ENCODE measurements at regions not wholly inside any gene's neighbourhood (a gene's known extent, or its start where the extent isn't known, plus 50 kb on each side); places are given as distances from the start of the nearest gene placed in this dataset.
"Not testable (repeated sequence)": the region's sequence is repeated elsewhere in the genome, so short reads cannot be mapped to it uniquely, and the experiment has no call there.

DNA sequence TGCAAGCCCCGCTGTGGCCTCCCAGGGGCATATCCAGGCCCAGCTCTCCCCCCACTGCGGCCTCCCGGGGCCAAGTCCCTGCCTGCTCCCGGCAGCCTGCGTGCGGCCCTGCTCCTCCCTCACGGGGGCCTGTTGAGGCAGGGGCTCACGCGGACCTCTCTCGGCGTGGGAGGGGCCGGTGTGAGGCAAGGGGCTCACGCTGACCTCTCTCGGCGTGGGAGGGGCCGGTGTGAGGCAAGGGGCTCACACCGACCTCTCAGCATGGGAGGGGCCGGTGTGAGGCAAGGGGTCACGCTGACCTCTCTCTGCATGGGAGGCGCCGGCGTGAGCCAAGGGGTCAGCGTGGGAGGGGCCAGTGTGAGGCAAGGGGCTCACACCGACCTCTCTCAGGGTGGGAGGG is 251.2 kb upstream of the NUPR2 start:
- H3K4me3 ChIP-seq (ENCODE audit: low read length); H3K4me1 ChIP-seq (ENCODE audit: control insufficient read depth, insufficient read depth, low read length); H3K9me3 ChIP-seq (ENCODE audit: control insufficient read depth, insufficient read depth, low read length); H3K27me3 ChIP-seq (ENCODE audit: control insufficient read depth, insufficient read depth, low read length); DNase-seq (ENCODE audit: low read depth, low spot score); H3K27ac ChIP-seq (ENCODE audit: low read length); H3K36me3 ChIP-seq (ENCODE audit: control insufficient read depth, insufficient read depth, low read length): not testable (repeated sequence)
- no CpG with 5 or more reads among the region's 24 CpGs for WGBS (ENCODE audit: insufficient coverage, insufficient read length)

DNA sequence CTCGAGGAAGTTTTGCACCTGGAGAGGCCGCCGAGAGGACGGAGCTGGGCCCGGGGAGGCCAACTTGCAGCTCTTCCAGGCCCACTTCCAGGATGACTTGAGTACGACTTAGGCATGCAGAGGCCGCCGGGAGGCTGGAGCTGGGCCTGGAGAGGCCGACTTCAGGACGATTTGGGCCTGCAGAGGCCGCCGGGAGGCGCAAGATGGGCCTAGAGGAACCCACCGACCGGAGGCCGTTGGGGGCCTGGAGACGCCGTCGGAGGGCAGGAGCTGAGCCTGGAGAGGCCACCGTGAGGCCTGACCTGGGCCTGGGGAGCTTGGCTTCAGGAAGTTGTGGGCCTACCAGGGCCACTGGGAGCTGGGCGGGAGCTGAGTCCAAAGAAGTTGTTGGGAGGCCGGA is 250.5 kb upstream of the NUPR2 start:
- DNase-seq (ENCODE audit: low read depth, low spot score); H3K27me3 ChIP-seq (ENCODE audit: control insufficient read depth, insufficient read depth, low read length); H3K4me1 ChIP-seq (ENCODE audit: control insufficient read depth, insufficient read depth, low read length); H3K36me3 ChIP-seq (ENCODE audit: control insufficient read depth, insufficient read depth, low read length); H3K27ac ChIP-seq (ENCODE audit: low read length); H3K4me3 ChIP-seq (ENCODE audit: low read length); H3K9me3 ChIP-seq (ENCODE audit: control insufficient read depth, insufficient read depth, low read length): not testable (repeated sequence)
- WGBS (ENCODE audit: insufficient coverage, insufficient read length), result no CpG with 5 or more reads among the region's 22 CpGs

DNA sequence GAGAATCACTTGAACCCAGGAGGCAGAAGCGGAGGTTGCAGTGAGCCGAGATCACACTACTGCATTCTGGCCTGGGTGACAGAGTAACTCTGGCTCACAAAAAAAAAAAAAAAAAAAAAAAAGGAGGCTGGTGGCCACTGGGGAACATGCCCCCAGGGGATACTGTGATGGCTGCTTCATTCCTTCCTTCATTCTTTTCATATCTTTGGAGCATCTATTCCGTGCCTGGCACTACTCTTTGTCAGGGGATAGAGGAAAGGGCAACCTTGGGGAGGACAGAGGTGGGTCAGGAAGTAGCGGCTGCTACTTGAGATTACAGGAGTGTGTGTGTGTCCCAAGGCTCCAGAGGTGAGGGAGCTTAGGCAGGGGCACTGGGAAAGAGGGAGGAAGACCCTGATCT is 236.4 kb upstream of the NUPR2 start:
- WGBS (ENCODE audit: insufficient coverage, insufficient read length), result no CpG with 5 or more reads among the region's 4 CpGs

DNA sequence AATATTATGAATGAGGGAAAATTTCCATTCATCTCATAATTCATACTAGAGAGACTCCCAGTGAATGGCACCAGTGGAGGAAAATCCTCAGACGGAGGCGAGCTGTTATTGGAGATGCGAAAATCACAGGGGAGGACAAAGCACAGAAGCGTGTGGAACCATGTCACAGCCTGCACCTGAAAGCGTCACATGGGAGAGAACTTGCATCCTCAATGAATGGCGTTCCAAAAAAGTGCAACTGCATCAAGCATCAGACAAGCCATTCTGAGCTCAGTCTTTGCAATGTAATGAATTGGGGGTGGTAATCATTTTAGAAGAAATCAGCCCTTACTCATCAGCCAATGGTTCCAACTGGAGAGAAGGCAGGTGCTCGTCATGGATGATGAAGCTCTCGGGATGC is 235.0 kb upstream of the NUPR2 start:
- not testable (repeated sequence) for H3K27ac ChIP-seq (ENCODE audit: low read length); H3K9me3 ChIP-seq (ENCODE audit: control insufficient read depth, insufficient read depth, low read length); H3K27me3 ChIP-seq (ENCODE audit: control insufficient read depth, insufficient read depth, low read length); H3K4me3 ChIP-seq (ENCODE audit: low read length); H3K4me1 ChIP-seq (ENCODE audit: control insufficient read depth, insufficient read depth, low read length); H3K36me3 ChIP-seq (ENCODE audit: control insufficient read depth, insufficient read depth, low read length); DNase-seq (ENCODE audit: low read depth, low spot score)
- WGBS (ENCODE audit: insufficient coverage, insufficient read length), result no CpG with 5 or more reads among the region's 8 CpGs

More for the DNA sequence above, 236.4 kb upstream of the NUPR2 start:
- H3K27me3 ChIP-seq (ENCODE audit: control insufficient read depth, insufficient read depth, low read length); H3K9me3 ChIP-seq (ENCODE audit: control insufficient read depth, insufficient read depth, low read length); H3K36me3 ChIP-seq (ENCODE audit: control insufficient read depth, insufficient read depth, low read length); H3K4me1 ChIP-seq (ENCODE audit: control insufficient read depth, insufficient read depth, low read length); H3K27ac ChIP-seq (ENCODE audit: low read length); H3K4me3 ChIP-seq (ENCODE audit: low read length); DNase-seq (ENCODE audit: low read depth, low spot score): not testable (repeated sequence)

DNA sequence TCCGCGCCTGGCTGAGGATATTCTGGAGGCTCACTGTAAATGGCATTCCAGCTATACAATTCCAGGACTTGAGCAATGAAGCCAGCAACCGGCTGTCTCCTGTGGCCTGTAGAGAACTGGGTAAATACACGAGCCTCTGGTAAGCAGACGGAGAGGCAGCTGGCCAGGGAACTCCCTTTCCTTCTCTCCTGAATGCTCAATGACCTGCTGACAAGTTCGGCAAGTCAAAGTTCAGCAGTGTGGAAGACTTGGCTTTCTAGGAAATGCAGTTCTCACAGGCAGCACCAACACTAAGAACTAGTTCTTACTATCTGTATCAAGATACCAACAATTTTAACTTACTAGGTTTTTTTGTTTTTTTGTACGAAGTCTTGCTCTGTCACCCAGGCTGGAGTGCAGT is 232.1 kb upstream of the NUPR2 start:
- WGBS (ENCODE audit: insufficient coverage, insufficient read length), result no CpG with 5 or more reads among the region's 7 CpGs

DNA sequence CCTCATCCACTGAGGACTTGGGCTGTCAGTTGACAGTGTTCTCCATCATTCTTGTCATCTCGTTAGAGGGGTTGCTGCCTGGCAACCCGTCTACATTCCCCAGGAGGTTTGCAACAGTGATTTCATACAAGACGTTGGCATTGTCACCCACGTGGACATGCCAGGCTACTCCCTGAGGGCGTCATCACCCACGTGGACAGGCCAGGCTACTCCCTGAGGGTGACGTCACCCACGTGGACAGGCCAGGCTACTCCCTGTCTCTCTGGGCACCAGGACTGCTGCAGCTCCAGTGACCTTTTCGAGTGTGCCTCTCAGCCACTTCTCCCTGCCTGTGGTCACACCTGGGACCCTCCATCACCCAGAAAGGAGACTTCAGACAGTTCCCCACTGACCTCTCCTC is 212.1 kb upstream of the NUPR2 start:
- not testable (repeated sequence) for DNase-seq (ENCODE audit: low read depth, low spot score); H3K36me3 ChIP-seq (ENCODE audit: control insufficient read depth, insufficient read depth, low read length); H3K4me1 ChIP-seq (ENCODE audit: control insufficient read depth, insufficient read depth, low read length); H3K9me3 ChIP-seq (ENCODE audit: control insufficient read depth, insufficient read depth, low read length); H3K4me3 ChIP-seq (ENCODE audit: low read length); H3K27ac ChIP-seq (ENCODE audit: low read length); H3K27me3 ChIP-seq (ENCODE audit: control insufficient read depth, insufficient read depth, low read length)
- no CpG with 5 or more reads among the region's 9 CpGs for WGBS (ENCODE audit: insufficient coverage, insufficient read length)

More for the DNA sequence above, 232.1 kb upstream of the NUPR2 start:
- not testable (repeated sequence) for H3K4me3 ChIP-seq (ENCODE audit: low read length); H3K9me3 ChIP-seq (ENCODE audit: control insufficient read depth, insufficient read depth, low read length); H3K27ac ChIP-seq (ENCODE audit: low read length); H3K27me3 ChIP-seq (ENCODE audit: control insufficient read depth, insufficient read depth, low read length); H3K36me3 ChIP-seq (ENCODE audit: control insufficient read depth, insufficient read depth, low read length); H3K4me1 ChIP-seq (ENCODE audit: control insufficient read depth, insufficient read depth, low read length); DNase-seq (ENCODE audit: low read depth, low spot score)

DNA sequence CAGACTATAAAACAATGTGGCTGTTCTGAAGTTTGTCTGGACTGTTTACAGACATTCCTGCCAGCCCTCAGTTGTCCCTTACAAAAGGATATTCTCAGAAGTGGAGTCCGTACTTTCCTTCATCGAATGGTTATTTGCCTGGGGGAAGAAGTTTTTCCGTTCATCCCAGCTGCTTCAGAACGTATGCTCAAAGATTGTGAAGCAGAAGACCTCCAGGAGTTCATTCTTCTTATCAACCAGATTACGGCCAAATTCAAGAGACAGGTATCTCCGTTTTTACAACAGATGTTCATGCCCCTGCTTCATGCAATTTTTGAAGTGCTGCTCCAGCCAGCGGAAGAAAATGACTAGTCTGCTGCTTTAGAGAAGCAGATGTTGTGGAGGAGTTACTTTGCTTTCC is 174.3 kb upstream of the NUPR2 start:
- DNase-seq (ENCODE audit: low read depth, low spot score), result no peak
- Histone ChIP-seq H3K27me3 (ENCODE audit: control insufficient read depth, insufficient read depth, low read length) (no peaks in the 10 kb centered on the region), H3K9me3 (ENCODE audit: control insufficient read depth, insufficient read depth, low read length) (peaks cover 5% of the 10 kb centered on the region), H3K4me1 (ENCODE audit: control insufficient read depth, insufficient read depth, low read length) (no peaks in the 10 kb centered on the region), H3K36me3 (ENCODE audit: control insufficient read depth, insufficient read depth, low read length) (no peaks in the 10 kb centered on the region), H3K4me3 (ENCODE audit: low read length) (no peak overlapping the region), H3K27ac (ENCODE audit: low read length) (no peak overlapping the region)
- WGBS (ENCODE audit: insufficient coverage, insufficient read length), result no CpG with 5 or more reads among the region's 7 CpGs

DNA sequence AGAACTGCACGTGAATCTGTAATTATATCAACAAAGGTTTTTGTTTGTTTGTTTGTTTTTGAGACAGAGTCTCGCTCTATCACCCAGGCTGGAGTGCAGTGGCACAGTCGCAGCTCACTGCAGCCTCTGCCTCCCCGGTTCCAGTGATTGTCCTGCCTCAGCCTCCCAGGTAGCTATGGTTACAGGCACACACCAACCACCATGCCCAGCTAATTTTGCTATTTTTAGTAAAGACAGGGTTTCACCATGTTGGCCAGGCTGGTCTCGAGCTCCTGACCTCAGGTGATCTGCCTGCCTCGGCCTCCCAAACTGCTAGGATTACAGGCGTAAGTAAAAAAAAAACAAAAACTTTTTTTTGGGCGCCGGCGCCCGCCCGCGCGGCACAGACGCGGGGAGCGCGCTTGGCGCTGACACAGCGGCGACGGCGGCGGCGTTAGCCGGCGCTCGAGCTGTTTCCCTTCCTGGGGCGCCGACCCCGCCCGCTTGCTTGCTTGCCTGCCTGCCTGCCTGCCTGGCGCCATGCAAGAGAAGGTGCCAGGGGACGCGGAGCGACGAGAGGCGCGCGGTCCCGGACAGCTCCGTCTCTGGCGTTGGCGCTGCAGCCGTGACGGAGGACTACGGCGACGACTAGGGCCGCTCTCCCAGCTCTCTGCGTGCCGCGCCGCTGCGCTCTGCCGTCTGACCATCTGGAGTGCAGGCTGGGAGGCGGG is 171.4 kb upstream of the NUPR2 start:
- Histone ChIP-seq H3K36me3 (ENCODE audit: control insufficient read depth, insufficient read depth, low read length) (no peaks in the 10 kb centered on the region), H3K9me3 (ENCODE audit: control insufficient read depth, insufficient read depth, low read length) (peaks cover 1% of the 10 kb centered on the region; the same call in 1 of the 2 replicates), H3K27ac (ENCODE audit: low read length) (no peak overlapping the region), H3K27me3 (ENCODE audit: control insufficient read depth, insufficient read depth, low read length) (no peaks in the 10 kb centered on the region), H3K4me3 (ENCODE audit: low read length) (no peak overlapping the region), H3K4me1 (ENCODE audit: control insufficient read depth, insufficient read depth, low read length) (no peaks in the 10 kb centered on the region)
- whole genome bisulfite sequencing (ENCODE audit: insufficient coverage, insufficient read length), result no CpG with 5 or more reads among the region's 57 CpGs
- no peak for DNase-seq (ENCODE audit: low read depth, low spot score)

DNA sequence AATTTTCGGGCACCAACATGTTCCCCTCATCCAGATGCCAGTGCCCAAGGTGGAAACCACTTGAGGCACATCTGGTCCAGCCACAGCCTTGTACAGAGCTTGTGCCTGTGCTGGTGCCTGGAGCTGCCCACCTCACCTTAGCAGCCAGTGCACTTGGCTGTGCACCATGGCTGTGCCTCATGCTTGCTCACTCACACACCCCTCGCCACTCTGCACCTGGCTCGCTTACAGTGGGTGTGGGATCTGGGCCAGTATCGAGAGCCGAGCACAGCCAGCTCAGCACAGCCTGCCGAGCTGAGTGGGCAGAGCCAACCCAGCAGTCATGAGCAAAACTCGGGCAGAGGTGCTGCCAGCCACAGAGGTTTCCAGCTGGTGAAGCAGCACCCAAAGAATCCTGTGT is 139.9 kb upstream of the NUPR2 start:
- WGBS (ENCODE audit: insufficient coverage, insufficient read length), result no CpG with 5 or more reads among the region's 7 CpGs
- no peak for DNase-seq (ENCODE audit: low read depth, low spot score)
- no peaks in the 10 kb centered on the region for H3K4me1 ChIP-seq (ENCODE audit: control insufficient read depth, insufficient read depth, low read length)
- no peak overlapping the region for H3K27ac ChIP-seq (ENCODE audit: low read length)
- H3K36me3 ChIP-seq (ENCODE audit: control insufficient read depth, insufficient read depth, low read length), result no peaks in the 10 kb centered on the region
- peaks cover 14% of the 10 kb centered on the region for H3K9me3 ChIP-seq (ENCODE audit: control insufficient read depth, insufficient read depth, low read length)
- H3K27me3 ChIP-seq (ENCODE audit: control insufficient read depth, insufficient read depth, low read length), result no peaks in the 10 kb centered on the region
- H3K4me3 ChIP-seq (ENCODE audit: low read length), result no peak overlapping the region

DNA sequence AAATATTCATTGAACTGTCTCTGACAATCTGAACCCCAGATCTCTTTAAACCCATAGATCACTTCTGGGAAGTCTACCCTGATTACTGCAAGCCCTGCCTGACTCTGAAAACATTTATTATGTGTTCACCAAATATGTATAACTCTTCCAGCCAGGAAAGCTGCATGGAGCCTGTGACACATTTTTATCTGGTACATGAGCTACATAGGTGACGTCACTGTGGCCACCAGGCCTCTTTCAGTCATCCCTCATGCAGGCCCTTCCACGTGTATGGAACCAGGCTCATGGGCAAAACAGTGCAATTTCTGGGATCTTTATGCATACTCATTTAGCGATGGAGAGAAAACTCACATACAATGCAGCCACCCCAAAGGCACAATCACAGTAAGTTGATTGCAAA is 133.9 kb upstream of the NUPR2 start:
- Histone ChIP-seq H3K27me3 (ENCODE audit: control insufficient read depth, insufficient read depth, low read length) (no peaks in the 10 kb centered on the region), H3K27ac (ENCODE audit: low read length) (no peak overlapping the region)
- DNase-seq (ENCODE audit: low read depth, low spot score), result no peak

DNA sequence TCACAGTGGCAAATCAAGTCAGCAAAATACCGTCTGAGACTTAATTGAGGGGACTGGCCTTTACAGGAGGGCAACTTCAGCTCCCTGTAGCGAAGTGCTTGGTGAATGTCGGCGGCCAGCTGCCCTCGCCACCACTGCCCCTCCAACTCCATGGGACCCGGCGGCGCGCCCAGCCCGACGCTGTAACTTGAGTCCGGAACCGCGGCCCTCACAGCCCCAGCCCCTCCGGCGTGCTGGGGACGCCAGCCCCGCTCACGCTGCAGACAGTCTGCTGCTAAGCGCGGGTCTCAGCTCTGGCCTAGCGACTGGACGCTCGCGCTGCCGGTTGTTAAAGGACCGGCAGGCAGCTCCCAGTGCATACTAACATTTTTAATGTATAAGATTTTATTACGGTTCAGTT is 113.4 kb upstream of the NUPR2 start:
- H3K27me3 ChIP-seq (ENCODE audit: control insufficient read depth, insufficient read depth, low read length), result no peaks in the 10 kb centered on the region
- WGBS (ENCODE audit: insufficient coverage, insufficient read length), result no CpG with 5 or more reads among the region's 28 CpGs
- peaks cover 6% of the 10 kb centered on the region for H3K9me3 ChIP-seq (ENCODE audit: control insufficient read depth, insufficient read depth, low read length)
- H3K4me3 ChIP-seq (ENCODE audit: low read length), result no peak overlapping the region
- no peak for DNase-seq (ENCODE audit: low read depth, low spot score)
- no peaks in the 10 kb centered on the region for H3K36me3 ChIP-seq (ENCODE audit: control insufficient read depth, insufficient read depth, low read length)
- H3K4me1 ChIP-seq (ENCODE audit: control insufficient read depth, insufficient read depth, low read length), result no peaks in the 10 kb centered on the region
- H3K27ac ChIP-seq (ENCODE audit: low read length), result no peak overlapping the region

More for the DNA sequence above, 133.9 kb upstream of the NUPR2 start:
- no CpG with 5 or more reads among the region's 3 CpGs for WGBS (ENCODE audit: insufficient coverage, insufficient read length)
- no peak overlapping the region for H3K4me3 ChIP-seq (ENCODE audit: low read length)
- peaks cover 7% of the 10 kb centered on the region for H3K9me3 ChIP-seq (ENCODE audit: control insufficient read depth, insufficient read depth, low read length)
- no peaks in the 10 kb centered on the region for H3K4me1 ChIP-seq (ENCODE audit: control insufficient read depth, insufficient read depth, low read length)
- no peaks in the 10 kb centered on the region for H3K36me3 ChIP-seq (ENCODE audit: control insufficient read depth, insufficient read depth, low read length)

Measured in iPS DF 6.9 (cell line).